Mesenteric fat pad (tissue), 1 donor: ENCODE measurements at regions not wholly inside any gene's neighbourhood (a gene's known extent, or its start where the extent isn't known, plus 50 kb on each side); places are given as distances from the start of the nearest gene placed in this dataset.

Experiments
- DNase-seq: peaks from one replicate; pipeline ENCODE4 v3.0.0-alpha.2; 2020; ENCODE audit warnings: low spot score
- donor health status: DM: yes; HTN: yes; CAD: no.

DNA sequence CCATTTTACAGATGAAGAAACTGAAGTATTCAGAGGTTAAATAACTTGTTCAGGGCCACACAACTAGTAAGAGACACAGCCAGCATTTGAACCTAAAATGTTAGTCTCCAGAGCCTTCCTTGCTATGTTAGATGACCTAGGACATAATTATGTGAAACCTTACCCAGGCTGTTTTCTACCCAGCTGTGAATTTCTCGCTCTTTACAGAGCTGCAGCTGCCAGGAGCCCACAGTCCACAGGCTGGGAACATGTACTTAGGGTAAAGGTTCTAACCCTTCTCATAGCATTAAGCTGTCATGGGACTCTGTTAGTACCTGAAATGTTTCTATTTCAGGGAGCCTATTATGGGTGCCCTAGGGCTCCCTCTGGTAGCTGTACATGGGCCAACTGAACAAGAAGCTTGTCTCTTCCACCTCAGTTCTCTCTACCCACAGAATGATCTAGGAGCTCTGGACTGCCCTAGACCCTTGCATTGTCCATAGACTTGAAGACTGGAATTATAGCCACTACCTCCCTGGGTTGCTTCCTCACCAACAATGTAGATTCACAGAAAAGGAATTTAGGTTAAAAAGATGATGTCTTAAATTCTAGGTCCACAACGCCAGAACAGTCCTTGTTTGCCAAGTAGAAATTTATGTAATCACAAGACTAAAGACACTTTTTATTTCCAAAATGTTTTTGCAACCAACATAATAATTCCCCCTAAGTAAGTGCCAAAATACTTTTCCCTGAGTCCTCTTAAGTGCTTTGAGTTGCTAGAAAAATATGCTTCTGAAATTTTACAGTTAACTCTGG lies 262.9 kb downstream of the PIK3R1 start:
- DNase-seq, result no peak

- DNase-seq, result no peak
These were observed 264.0 kb downstream of the PIK3R1 start for GRCh38 chr5:68479524-68479923.

- no peak for DNase-seq
These were observed 264.9 kb downstream of the PIK3R1 start for GRCh38 chr5:68480335-68480940.

GRCh38 chr5:68482199-68482598 lies 266.6 kb downstream of the PIK3R1 start:
- no peak for DNase-seq

GRCh38 chr5:68484307-68485068 lies 268.9 kb downstream of the PIK3R1 start:
- no peak for DNase-seq

- no peak for DNase-seq
These were observed 274.0 kb downstream of the PIK3R1 start for GRCh38 chr5:68489556-68489955.

- no peak for DNase-seq
These were observed 274.9 kb downstream of the PIK3R1 start for GRCh38 chr5:68490406-68490805.

GRCh38 chr5:68494771-68495170 lies 279.2 kb downstream of the PIK3R1 start:
- DNase-seq, result no peak

- no peak for DNase-seq
These were observed 284.4 kb downstream of the PIK3R1 start for GRCh38 chr5:68499987-68500386.

DNA sequence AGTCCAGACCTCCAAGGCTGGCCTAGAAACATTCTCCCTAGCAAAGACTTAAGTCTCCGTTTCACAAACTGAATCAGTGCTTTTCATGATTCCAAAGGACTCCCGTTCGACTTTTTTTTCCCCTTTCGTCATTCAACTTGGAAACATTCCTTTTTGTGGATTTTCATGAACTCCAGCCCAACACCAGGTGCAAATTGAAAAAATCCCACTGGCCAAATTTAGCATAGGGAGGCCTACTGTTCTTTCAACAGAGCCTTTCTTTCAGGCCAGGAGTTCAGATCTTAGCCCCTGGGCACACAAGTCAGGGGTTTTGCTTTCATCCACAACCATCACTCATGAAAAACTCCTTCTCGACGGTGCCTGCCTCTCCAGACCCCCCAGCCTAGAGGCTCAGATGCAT lies 285.3 kb downstream of the PIK3R1 start:
- DNase-seq, result no peak

DNA sequence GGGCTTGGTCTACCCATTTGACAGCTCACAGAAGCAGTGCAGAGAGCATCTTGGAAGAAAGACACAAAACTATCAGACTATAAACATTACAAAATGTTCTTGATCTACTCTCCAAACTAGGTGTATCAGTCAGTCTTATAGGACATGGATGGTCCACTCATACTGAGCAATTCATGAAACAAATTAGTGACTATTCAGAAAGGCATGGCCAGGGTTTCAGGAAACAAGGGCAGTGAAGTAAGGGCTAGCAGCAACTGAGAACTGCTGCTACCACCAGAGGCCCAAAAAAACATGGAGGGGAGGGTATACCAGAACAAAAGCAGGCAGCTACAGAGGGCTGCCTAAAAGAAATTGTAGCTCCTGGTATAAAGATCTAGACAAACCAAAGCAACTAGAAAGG lies 287.0 kb downstream of the PIK3R1 start:
- no peak for DNase-seq

DNA sequence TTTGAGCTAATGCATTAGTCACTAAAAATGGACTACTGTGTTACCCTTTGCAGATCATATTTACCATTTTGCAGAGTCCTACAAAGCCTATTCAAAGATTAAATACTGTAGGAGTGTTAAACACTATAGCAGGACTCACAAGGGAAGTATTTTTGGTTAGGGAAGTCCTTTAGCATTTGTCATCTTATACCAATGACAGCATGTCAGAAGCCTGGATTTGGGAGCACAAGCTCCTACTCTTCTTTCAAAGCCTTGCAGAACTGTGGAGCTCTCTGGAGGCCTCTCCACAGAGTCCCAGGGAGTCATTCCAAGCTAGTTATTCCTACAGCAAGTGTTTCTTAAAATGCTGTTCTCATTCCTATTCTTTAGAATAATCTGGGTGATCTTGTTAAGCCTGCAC lies 288.8 kb downstream of the PIK3R1 start:
- DNase-seq, result no peak

DNA sequence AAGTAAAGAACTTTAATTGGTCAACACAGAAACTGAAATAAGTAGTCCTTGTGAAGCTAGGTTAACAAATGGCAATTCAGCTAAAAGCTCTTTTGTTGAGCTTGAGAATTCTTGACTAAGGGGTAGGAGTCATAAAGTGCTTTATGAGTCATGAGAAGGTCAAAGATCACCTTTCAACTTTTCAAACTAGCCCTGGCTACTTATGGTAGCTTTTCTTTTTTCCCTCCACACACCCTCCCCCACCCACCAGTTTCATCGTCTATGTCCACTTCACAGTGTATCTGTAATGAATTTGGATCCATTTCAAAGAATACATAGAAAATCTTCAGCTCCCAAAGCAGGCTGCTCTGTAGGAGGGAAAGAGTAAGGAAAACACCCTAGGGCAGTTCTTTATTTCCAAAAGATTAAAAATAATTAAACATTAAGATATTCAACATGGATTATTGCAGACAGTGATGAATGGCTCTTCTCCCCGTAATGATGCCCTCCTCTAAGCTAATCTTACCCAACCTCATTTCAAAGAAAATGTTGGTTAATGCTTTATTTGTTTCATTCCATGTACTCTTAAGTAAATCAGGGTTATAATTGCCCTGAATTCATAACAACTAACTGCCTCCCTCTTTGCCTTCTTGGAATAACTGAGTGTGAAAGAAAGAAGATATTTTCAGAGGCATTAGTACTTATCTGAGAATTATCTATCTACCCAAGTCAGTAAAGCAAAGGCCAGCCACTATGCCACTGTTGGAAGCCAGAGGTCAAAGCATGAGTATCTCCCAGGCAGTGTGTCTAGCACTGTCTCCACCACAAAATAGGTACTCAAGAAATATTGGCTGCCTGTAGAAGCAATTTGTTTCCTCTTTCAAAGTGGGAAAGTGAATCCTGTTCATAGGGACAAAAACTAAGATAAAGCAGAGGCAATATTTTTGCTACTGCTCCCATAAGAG lies 290.6 kb downstream of the PIK3R1 start:
- DNase-seq, result no peak

GRCh38 chr5:68515514-68515913 lies 300.0 kb downstream of the PIK3R1 start:
- DNase-seq, result no peak

DNA sequence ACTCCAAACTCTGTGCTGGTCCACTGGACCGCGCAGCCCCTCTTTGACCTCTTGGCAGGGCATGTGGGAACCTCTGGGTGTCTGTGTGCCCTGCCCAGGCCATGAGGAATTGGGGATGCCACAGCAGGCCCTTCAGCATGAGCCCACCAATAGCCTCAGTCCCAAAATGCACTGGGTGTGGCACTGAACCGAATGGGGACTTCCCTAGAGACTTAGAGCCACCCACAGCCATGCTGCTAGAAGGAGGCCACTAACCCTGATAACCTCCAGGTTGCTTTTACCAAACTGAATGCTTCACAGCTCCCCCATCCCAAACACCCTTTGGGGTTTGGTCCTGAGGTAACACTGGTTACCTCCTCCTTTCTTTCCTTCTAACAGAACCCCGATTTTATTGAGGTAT lies 302.7 kb downstream of the PIK3R1 start:
- DNase-seq, result no peak

DNA sequence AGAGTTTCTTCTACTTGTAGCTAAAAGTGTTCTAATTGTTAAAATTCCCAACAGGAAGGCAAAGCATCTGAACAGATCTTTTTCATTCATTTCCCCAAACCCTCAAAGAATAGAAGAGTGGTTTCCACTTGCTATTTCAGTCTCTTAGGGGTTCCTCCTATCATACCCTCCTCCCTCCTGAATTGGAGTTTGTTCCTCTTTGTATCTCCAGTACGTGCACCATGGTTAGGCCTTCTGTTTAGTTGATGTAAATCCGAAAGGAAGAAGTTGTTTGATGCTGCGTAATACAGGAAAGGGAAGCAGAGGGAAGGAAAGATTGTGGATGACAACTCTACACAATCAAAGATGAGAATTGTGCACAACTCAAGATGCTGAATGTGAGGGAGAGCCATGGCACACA lies 303.6 kb downstream of the PIK3R1 start:
- DNase-seq, result no peak

DNA sequence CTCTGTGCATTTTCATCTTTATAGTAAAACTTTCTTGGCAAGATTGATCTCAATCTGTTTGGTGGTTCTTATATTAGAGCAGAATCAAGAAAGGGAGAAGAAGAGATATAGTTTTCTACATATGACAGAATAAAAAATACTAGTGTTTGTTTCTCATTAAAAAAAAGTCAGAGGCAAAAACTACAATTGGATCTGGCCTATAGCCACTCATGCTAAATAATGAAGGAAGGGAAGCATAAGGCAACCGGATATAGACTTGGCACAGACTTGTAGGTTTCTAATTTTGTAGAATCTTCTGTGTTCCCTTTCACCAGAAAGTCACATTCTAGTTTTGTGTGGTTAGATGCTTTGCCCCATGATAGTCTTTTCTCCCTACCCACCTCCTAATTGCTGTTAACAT lies 306.2 kb downstream of the PIK3R1 start:
- DNase-seq, result no peak

- no peak for DNase-seq
These were observed 307.3 kb downstream of the PIK3R1 start for GRCh38 chr5:68522863-68523262.

- DNase-seq, result no peak
These were observed 313.3 kb downstream of the PIK3R1 start for GRCh38 chr5:68528821-68529273.

DNA sequence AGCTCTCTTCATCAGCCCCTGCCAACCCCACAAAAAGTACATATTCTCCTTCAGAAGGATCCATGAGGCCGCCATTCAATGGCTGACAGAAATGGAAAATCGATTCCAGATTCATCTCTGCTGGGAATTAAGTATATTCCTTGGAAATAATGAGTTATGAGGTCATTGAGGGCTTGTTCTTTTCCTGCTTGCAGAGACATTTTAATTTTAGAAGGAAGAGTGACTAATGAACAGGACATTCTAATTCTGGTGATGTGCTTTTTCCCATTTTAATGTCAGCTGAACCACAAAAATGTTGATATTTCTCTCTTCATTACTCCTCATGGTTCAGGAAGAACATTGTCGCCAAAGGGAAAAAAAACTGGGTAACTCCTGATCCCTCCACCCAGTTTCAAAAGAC lies 314.0 kb downstream of the PIK3R1 start:
- no peak for DNase-seq

DNA sequence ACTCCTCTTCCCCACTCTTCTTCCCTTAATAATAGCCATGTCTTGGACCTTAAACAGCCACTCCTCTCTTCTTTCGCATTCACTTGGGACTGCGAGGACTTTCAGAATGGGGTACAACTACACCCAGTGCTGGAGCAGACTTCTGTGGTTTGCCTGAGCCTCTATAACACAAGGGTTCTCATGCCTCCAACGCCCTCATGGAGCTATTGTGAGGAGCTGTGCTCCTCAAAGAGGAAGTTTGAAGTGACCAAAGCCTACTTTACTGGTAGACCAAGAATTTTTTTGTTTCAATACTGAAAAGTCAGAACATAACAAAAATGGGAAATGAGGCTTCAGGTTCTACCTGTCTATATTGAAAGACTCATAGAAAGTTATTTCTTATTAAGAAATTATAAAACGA lies 316.4 kb downstream of the PIK3R1 start:
- no peak for DNase-seq
